ENCODE measurements at regions not wholly inside any gene's neighbourhood (a gene's known extent, or its start where the extent isn't known, plus 50 kb on each side); places are given as distances from the start of the nearest gene placed in this dataset.

GRCh38 chr4:108484187-108484586, 136.2 kb upstream of the RPL34 start:
- TF ChIP-seq CTCF (IDR thresholded peaks at IDR 0.05; ENCODE audit: low read length) (no peak), EZH2phosphoT487 (IDR thresholded peaks at IDR 0.05; ENCODE audit: low read length) (no peak), EZH2 (optimal IDR thresholded peaks at IDR 0.05; ENCODE audit: low read depth, low read length) (no peak)

Measured in MM.1S (cell line).